ENCODE measurements at regions not wholly inside any gene's neighbourhood (a gene's known extent, or its start where the extent isn't known, plus 50 kb on each side); places are given as distances from the start of the nearest gene placed in this dataset.
A peak's percentile ranks its signal among the peaks of the same experiment; 100 is the strongest.

DNA sequence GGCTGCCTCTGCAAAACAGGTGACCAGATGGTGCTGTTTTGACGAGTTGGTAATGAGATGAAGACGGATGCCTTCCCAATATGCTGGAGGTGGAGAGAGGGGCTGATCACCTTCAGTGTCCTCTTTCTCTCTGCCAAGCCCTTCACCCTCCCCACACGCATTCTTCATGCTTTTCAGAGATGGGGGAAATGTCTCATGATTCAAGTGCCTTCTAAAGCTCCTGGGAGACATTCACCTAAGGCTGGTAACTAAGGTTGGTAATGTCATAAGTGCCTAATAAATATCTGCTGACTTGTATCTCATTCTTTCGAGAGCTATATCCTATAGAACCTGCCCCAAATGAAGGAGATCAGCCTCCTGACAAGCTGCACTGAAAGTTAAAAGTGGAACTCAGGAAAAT, 86.2 kb upstream of the MBNL2 start:
- no peaks in the 10 kb centered on the region for H3K4me1 Mint-ChIP-seq (ENCODE audit: low read depth)
- ATAC-seq (no peak), DNase-seq (no peak)
- no peaks in the 10 kb centered on the region for H3K36me3 Mint-ChIP-seq (ENCODE audit: insufficient read depth)
- no peaks in the 10 kb centered on the region for H3K9me3 Mint-ChIP-seq
- H3K27me3 Mint-ChIP-seq (ENCODE audit: low read depth): peaks cover 3% of the 10 kb centered on the region
- H3K4me3 Mint-ChIP-seq: no peak overlapping the region

DNA sequence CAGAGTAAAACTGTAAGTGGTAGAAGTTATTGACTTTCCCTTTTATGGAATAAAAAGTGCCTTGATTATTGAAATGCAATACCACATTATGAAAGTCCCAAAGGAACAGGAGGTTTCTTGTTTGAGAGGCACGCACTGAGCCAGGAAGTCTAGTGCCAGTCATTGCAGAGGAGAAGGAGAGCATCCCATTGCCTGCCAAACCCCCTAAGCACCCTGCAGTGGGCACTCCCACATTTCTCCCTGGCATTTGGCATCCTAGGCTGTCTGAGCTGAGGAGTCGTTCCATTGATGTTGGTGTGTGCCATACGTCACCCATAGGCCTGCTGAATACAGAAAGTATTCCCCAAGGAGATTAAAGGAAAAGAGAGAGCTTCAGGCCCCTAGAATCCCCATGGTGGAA, 85.7 kb upstream of the MBNL2 start:
- ATAC-seq: no peak
- Mint-ChIP-seq H3K4me3 (no peak overlapping the region), H3K4me1 (ENCODE audit: low read depth) (no peaks in the 10 kb centered on the region), H3K27me3 (ENCODE audit: low read depth) (peaks cover 3% of the 10 kb centered on the region), H3K36me3 (ENCODE audit: insufficient read depth) (no peaks in the 10 kb centered on the region), H3K9me3 (no peaks in the 10 kb centered on the region)
- DNase-seq: no peak

DNA sequence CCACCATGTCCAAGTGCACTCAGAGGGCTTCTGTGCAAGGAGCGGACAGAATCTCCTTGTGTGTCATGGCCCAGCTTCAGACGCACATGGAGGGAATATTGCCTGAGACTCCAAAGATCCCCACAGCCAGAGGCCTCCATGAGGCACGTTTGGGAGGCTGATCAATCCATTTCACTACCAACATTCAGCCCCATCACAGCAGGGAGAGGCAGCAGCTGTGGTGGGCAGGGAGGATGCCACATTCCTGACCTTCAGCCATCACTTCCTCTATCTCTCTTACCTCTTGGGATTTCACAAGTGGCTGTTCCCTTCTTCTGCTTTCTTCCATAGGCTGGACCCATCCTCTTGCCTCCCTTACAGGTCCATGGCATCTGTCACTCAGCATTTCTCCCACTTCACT, 82.4 kb upstream of the MBNL2 start:
- Mint-ChIP-seq H3K4me1 (ENCODE audit: low read depth) (peaks cover 7% of the 10 kb centered on the region), H3K9me3 (no peaks in the 10 kb centered on the region), H3K27me3 (ENCODE audit: low read depth) (peaks cover 14% of the 10 kb centered on the region), H3K36me3 (ENCODE audit: insufficient read depth) (no peaks in the 10 kb centered on the region), H3K4me3 (no peak overlapping the region)
- DNase-seq (no peak), ATAC-seq (no peak)

DNA sequence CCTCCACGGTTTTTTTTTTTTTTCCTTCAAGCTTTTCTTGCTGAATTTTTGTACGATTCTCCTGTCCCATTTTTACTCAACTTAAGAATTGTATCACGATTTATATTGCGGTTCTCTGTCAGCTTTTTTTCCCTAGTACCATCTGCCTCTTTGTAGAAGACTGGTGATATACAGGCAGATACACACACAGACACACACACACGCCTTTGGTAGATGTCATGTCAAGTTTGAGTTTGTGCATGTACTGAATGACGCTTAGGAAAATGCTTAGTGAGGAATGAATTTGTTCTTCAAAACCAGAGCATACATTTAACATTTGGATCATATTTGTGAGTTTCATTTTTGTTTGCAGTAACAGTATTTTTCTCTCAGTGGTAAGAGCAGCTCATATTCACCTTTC, 82.0 kb upstream of the MBNL2 start:
- Mint-ChIP-seq H3K9me3 (no peaks in the 10 kb centered on the region), H3K4me1 (ENCODE audit: low read depth) (peaks cover 7% of the 10 kb centered on the region), H3K36me3 (ENCODE audit: insufficient read depth) (no peaks in the 10 kb centered on the region), H3K27me3 (ENCODE audit: low read depth) (peaks cover 16% of the 10 kb centered on the region), H3K4me3 (no peak overlapping the region)
- ATAC-seq (no peak), DNase-seq (no peak)

DNA sequence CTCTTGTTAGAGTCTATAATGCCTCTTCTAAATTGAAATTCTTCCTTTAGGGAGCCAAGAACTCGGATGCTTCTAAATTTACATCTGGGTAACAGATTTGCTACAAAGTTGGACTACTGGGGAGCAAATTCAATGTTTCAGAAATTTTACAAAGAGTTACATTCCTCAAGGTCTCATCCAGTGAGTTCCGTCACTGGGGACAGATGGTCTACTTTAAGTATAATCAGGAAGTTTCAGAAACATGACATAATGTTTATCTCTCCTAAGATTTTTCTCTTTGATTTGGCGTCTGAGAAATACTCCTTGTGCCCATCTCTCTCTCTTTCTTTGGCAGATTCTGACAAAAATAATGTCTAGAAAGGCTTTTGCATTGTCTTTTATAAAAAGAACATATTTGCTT, 81.5 kb upstream of the MBNL2 start:
- DNase-seq: no peak
- Mint-ChIP-seq H3K36me3 (ENCODE audit: insufficient read depth) (no peaks in the 10 kb centered on the region), H3K4me3 (no peak overlapping the region), H3K4me1 (ENCODE audit: low read depth) (peaks cover 7% of the 10 kb centered on the region), H3K9me3 (no peaks in the 10 kb centered on the region), H3K27me3 (ENCODE audit: low read depth) (peaks cover 17% of the 10 kb centered on the region)
- no peak for ATAC-seq

DNA sequence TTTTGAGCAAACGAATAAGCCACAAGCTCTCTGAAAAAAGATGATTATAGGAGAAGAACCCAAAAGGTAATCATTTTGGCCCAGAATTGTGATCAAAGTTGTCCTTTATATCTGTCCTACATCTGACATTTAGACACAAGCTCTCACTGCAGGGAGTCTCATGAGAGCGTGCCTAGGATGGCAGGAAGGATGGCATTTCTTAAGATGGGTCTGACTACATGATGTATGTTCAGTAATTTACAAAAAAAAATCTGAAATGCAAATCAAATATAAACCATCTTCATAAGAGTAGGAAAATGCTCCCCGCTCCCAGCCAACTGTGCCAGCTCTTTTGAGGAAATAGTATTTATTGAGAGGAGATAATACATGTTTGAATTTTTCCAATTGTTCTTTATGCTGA, 81.0 kb upstream of the MBNL2 start:
- DNase-seq (no peak), ATAC-seq (no peak)
- peaks cover 7% of the 10 kb centered on the region for H3K4me1 Mint-ChIP-seq (ENCODE audit: low read depth)
- no peak overlapping the region for H3K4me3 Mint-ChIP-seq
- no peaks in the 10 kb centered on the region for H3K9me3 Mint-ChIP-seq
- no peaks in the 10 kb centered on the region for H3K36me3 Mint-ChIP-seq (ENCODE audit: insufficient read depth)
- peaks cover 17% of the 10 kb centered on the region for H3K27me3 Mint-ChIP-seq (ENCODE audit: low read depth)

DNA sequence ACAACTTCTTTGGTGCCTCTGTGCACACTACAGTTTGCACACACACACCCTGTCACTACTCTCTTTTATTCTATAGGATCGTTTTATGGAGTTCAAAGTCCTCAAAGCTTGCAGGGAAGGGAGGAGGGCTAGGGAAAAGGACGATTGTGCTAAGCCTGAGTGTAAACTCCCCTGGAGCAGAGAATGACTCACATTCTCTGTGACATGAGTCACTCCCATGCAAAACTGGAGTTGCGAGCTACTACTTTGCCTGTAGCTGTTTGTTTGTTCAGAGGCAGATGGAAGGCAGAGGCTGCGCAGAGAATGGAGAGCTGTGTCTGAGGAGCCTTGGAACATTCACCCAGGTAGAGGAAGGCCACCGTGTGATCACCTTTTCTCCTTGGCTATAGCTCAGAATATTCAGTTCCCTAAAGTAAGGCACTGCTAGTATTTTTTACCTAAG, 80.5 kb upstream of the MBNL2 start:
- Mint-ChIP-seq H3K4me1 (ENCODE audit: low read depth) (peaks cover 7% of the 10 kb centered on the region), H3K36me3 (ENCODE audit: insufficient read depth) (no peaks in the 10 kb centered on the region), H3K9me3 (no peaks in the 10 kb centered on the region), H3K4me3 (no peak overlapping the region), H3K27me3 (ENCODE audit: low read depth) (peaks cover 17% of the 10 kb centered on the region)
- DNase-seq (no peak), ATAC-seq (peak; percentile 93 to 94)

DNA sequence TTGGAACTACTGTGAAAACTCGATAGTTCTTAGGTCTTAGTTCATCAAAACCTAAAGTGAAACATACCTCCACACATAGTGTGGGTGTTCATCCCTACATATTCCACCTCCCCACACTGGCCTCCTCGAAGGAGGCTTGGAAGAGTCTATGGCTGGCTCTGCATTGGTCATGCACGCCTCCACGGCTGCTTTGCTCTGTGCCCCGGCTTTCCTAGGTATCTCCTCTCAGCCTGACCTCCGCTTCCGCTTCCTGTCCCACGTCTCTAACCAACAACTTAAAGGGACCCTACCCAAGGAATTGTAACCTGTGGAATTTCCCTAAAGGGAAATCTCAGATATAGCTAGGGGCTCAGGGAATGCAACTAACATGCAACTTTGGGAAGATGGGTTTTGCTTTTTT, 79.7 kb upstream of the MBNL2 start:
- Mint-ChIP-seq H3K4me3 (no peak overlapping the region), H3K4me1 (ENCODE audit: low read depth) (peaks cover 7% of the 10 kb centered on the region), H3K9me3 (no peaks in the 10 kb centered on the region), H3K36me3 (ENCODE audit: insufficient read depth) (no peaks in the 10 kb centered on the region), H3K27me3 (ENCODE audit: low read depth) (peaks cover 17% of the 10 kb centered on the region)
- DNase-seq: no peak
- ATAC-seq: no peak

DNA sequence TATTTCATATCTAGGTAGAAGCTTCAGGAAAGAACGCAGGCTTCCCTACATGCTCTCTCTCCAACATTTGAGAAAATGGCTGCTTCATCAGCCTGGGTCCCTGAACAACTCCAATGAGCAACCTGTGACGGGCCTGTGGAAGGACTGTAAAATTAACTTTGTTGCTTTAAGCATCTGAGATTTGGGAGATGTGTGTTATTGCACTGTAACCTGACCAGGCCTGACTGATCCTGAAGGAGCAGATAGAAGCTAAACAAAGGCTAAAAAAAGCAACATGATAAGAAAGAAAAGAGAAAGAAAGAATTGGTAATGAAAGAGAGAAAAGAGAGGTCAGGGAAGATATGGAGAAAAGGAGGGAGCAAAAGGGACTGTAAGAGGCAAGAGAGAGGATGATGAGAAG, 77.1 kb upstream of the MBNL2 start:
- no peaks in the 10 kb centered on the region for H3K9me3 Mint-ChIP-seq
- peaks cover 21% of the 10 kb centered on the region for H3K27me3 Mint-ChIP-seq (ENCODE audit: low read depth)
- H3K4me3 Mint-ChIP-seq: no peak overlapping the region
- no peak for ATAC-seq
- DNase-seq: no peak
- peaks cover 7% of the 10 kb centered on the region for H3K4me1 Mint-ChIP-seq (ENCODE audit: low read depth)
- H3K36me3 Mint-ChIP-seq (ENCODE audit: insufficient read depth): no peaks in the 10 kb centered on the region

DNA sequence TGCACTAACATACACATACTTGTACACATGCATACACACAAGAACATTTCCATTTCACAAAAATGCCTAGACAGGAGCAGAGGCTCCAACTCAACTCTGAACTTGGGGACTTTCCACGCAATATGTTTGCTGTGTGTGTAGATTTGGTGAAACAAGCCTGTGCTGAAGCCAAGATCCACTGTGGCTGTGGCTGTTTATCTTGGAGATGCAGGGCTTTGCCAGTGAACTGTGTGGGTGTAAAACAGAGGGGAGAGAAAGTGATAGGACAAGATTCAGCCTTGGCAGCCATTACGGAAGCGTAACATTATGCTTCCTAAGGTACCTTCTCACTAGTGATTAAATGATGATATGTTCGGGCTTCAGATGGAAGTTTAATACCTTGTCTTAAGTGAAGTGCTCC, 73.2 kb upstream of the MBNL2 start:
- no peaks in the 10 kb centered on the region for H3K9me3 Mint-ChIP-seq
- no peak overlapping the region for H3K4me3 Mint-ChIP-seq
- ATAC-seq (no peak), DNase-seq (no peak)
- H3K36me3 Mint-ChIP-seq (ENCODE audit: insufficient read depth): no peaks in the 10 kb centered on the region
- no peaks in the 10 kb centered on the region for H3K4me1 Mint-ChIP-seq (ENCODE audit: low read depth)
- H3K27me3 Mint-ChIP-seq (ENCODE audit: low read depth): peaks cover 8% of the 10 kb centered on the region

DNA sequence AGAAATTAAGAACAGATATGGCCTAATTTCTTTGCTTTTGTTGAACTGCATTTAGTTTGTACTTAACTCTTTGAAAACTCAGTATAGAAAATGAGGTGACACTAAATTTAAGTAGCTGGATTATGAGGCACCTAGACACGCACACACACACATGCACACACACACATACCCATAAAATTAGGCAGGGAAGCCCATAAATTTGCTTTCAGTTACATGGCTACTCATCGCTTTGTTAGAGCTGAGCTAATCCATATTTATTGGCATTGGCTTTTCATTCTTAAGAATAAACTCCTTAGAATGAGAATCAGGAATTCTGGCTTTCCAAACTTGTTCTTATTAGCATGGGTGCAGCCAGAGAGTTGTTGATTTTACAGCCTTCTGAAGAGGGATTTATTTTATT, 61.7 kb upstream of the MBNL2 start:
- Mint-ChIP-seq H3K4me3 (no peak overlapping the region), H3K4me1 (ENCODE audit: low read depth) (no peaks in the 10 kb centered on the region), H3K9me3 (peaks cover 6% of the 10 kb centered on the region), H3K27me3 (ENCODE audit: low read depth) (peaks cover 6% of the 10 kb centered on the region), H3K36me3 (ENCODE audit: insufficient read depth) (no peaks in the 10 kb centered on the region)
- DNase-seq: no peak
- ATAC-seq: no peak

DNA sequence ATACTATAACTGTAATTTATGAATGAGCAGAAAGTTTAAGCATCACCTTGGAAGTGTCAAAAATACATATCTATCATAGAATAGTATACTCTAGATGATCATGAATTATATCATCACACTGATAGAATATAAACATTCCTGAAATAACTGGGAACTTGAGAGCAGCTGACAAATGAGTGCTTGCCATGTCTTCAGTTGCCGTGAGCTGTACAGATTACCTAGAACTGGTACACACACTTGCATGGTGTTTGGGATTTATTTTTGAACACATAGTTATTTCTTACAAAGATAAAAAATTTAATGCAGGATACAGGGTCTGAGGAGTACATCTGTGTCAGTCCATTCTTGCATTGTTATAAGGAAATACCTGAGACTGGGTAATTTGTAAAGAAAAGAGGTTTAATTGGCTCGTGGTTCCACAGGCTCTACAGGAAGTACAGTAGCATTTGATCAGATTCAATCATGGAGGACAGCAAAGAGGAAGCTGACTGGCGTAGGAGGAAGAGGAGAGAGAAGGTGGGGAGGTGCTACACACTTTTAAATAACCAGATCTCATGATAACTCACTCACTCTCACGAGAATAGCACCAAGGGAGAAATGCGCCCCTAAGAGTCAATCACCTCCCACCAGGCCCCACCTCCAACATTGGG, 60.4 kb upstream of the MBNL2 start:
- H3K9me3 Mint-ChIP-seq: peaks cover 6% of the 10 kb centered on the region
- ATAC-seq (no peak), DNase-seq (no peak)
- H3K4me3 Mint-ChIP-seq: no peak overlapping the region
- no peaks in the 10 kb centered on the region for H3K36me3 Mint-ChIP-seq (ENCODE audit: insufficient read depth)
- peaks cover 6% of the 10 kb centered on the region for H3K27me3 Mint-ChIP-seq (ENCODE audit: low read depth)
- no peaks in the 10 kb centered on the region for H3K4me1 Mint-ChIP-seq (ENCODE audit: low read depth)

DNA sequence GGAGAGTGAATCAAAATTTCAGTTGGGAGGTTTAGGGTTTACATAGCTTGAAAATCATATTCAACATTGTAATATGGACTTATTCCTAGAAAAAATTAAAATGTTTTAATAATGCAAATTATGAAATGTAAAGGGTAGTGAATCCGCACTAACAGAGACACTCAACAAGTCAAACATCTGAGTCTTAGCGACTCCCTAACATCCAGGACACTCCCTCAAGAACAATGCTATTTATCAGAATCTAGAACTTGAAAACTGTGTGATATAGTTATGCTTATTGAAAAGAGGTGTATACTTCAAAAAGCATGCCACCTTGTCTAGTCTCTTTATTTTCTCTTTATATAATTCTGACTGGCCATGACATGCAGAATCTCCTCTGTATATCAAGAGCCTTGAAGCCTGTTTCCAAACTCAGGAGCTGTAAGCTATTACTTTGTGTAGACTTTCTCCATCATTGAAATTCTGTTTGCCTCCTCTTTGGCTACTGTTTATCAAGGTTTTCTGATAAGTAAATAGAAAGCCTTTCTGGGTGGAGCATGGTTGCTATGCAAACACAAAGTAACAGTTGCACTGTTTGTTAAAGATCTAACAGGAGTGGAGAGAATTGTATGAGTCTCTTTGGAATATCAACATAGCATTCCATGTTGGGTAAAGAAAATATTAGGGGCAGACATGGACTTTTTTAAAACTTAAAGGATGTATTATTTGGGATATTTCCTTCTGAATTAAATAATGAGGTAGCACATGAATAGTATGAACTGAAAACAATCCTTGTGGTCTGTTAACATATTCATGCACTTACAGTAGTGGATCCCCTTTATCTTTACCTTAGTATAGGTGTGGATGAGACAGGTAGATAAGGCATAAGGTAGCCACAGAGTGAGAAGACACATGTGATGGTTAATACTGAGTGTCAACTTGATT, 56.4 kb upstream of the MBNL2 start:
- peaks cover 6% of the 10 kb centered on the region for H3K9me3 Mint-ChIP-seq
- no peaks in the 10 kb centered on the region for H3K36me3 Mint-ChIP-seq (ENCODE audit: insufficient read depth)
- H3K4me3 Mint-ChIP-seq: no peak overlapping the region
- no peak for DNase-seq
- H3K27me3 Mint-ChIP-seq (ENCODE audit: low read depth): peaks cover 7% of the 10 kb centered on the region
- no peak for ATAC-seq
- H3K4me1 Mint-ChIP-seq (ENCODE audit: low read depth): no peaks in the 10 kb centered on the region

DNA sequence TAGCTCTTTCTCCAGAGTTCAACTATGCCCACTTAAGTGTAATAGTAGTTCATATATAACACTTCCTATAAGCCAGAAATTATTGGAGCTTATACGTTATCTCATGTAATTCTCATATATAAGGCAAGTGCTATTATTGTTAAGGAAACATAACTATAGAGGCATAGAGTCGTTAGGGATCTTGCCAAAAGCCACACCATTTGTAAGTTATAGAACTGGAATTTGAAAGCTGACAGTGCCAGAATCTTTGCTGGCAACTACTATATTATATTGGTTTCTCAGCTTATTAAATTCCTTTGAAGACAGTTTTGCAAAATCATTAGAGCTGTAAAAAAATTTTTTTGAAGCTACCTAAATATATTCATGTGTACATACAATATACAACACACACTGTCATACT, 51.0 kb upstream of the MBNL2 start:
- no peak for DNase-seq
- H3K9me3 Mint-ChIP-seq: peaks cover 4% of the 10 kb centered on the region
- H3K36me3 Mint-ChIP-seq (ENCODE audit: insufficient read depth): no peaks in the 10 kb centered on the region
- ATAC-seq: no peak
- no peaks in the 10 kb centered on the region for H3K4me1 Mint-ChIP-seq (ENCODE audit: low read depth)
- peaks cover 7% of the 10 kb centered on the region for H3K27me3 Mint-ChIP-seq (ENCODE audit: low read depth)
- no peak overlapping the region for H3K4me3 Mint-ChIP-seq
